ENCODE measurements at regions not wholly inside any gene's neighbourhood (a gene's known extent, or its start where the extent isn't known, plus 50 kb on each side); places are given as distances from the start of the nearest gene placed in this dataset.

DNA sequence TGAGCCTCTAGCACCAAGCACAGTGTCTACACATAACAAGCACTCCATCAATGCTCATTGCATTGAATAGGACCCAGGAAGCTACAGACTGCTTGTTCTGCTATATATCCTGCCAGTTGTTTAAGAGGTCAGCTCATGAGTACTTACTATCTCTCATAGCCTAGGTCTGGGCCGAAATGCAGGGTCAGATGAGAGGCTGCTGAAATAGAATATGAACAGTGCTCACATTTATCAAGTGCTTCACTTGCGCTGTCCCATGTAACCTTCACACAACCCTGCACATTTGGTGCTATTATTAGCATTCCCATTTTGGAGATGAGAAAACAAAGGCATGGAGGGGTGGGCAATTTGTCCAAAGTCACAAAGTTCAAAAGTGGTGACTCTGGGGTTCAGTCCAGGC lies 153.6 kb downstream of the FGF18 start:
- no peak overlapping the region for H3K4me3 ChIP-seq (ENCODE audit: low read depth, low read length, poor library complexity, severe bottlenecking)
- CTCF ChIA-PET (ENCODE audit: unreplicated experiment): no interaction called here
- H3K4me2 ChIP-seq (ENCODE audit: low read length): no peak overlapping the region
- TF ChIP-seq CTCF (conservative IDR thresholded peaks at IDR 0.05; ENCODE audit: low read length) (no peak), EZH2phosphoT487 (IDR thresholded peaks at IDR 0.05; ENCODE audit: borderline replicate concordance, low read depth, low read length) (no peak)
- no peaks in the 10 kb centered on the region for H4K20me1 ChIP-seq (ENCODE audit: insufficient read depth, low read length)
- BruUV-seq (replicated peaks): no TSS peak
- no peaks in the 10 kb centered on the region for H3K4me1 ChIP-seq (ENCODE audit: insufficient read depth, low read length, poor library complexity, severe bottlenecking)
- POLR2A ChIA-PET: no interaction called here
- H3K9me2 ChIP-seq (ENCODE audit: insufficient read depth, low read length): no peaks in the 10 kb centered on the region
- no peaks in the 10 kb centered on the region for H3K9me3 ChIP-seq (ENCODE audit: low read length)
- no peak overlapping the region for H3K27ac ChIP-seq (ENCODE audit: low read depth, low read length, poor library complexity, severe bottlenecking)
- DNase-seq (ENCODE audit: low spot score): no peak
- H2AFZ ChIP-seq (ENCODE audit: low read length): no peak overlapping the region
- intact Hi-C loops (cut with micrococcal nuclease; ENCODE audit: unreplicated experiment): no loop called here
- H3K36me3 ChIP-seq (ENCODE audit: insufficient read depth, low read length): no peaks in the 10 kb centered on the region
- no peaks in the 10 kb centered on the region for H3K79me2 ChIP-seq (ENCODE audit: insufficient read depth, low read depth, low read length)

DNA sequence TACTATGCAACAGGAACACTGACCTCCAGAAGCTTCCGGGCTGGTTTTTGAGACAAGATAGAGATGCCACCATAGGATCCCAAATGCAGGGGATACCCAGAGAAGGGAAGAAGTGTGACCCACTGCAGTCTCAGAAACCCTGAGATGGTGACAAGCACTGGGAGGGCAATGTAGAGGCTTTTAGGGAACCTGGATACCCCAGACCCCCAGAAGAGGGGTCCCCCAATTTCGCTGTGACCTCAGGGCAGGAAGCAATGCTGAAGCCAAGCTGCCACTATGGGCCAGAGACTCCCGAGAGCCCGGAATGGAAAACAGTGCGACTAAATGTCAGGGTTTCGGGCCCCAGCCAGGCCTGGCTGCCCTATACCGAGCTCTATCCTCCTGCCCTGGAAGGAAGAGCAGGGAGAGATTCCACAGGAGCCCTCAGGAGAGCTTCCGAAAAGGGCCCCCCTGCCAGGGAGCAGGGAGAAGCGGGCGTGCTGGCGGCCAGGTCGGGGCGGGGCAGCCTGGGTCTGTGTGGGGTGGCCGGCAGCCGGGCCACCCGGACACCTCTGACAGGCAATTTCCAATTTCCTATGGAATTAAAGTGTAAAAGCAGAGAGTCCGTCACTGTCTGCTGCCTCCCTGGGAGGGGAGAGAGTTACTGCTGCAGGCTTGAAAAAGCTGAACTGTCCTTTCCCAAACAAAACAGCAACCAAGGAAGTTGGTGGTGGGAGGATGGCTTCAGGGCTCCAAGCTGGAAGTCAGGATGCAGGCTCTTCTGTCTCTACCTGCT lies 154.2 kb downstream of the FGF18 start:
- CTCF ChIA-PET (ENCODE audit: unreplicated experiment): no interaction called here
- H2AFZ ChIP-seq (ENCODE audit: low read length): no peak overlapping the region
- POLR2A ChIA-PET: no interaction called here
- H3K4me3 ChIP-seq (ENCODE audit: low read depth, low read length, poor library complexity, severe bottlenecking): no peak overlapping the region
- no peak overlapping the region for H3K4me2 ChIP-seq (ENCODE audit: low read length)
- no peak for DNase-seq (ENCODE audit: low spot score)
- H3K36me3 ChIP-seq (ENCODE audit: insufficient read depth, low read length): no peaks in the 10 kb centered on the region
- no peaks in the 10 kb centered on the region for H3K79me2 ChIP-seq (ENCODE audit: insufficient read depth, low read depth, low read length)
- no peaks in the 10 kb centered on the region for H3K9me3 ChIP-seq (ENCODE audit: low read length)
- no peaks in the 10 kb centered on the region for H3K9me2 ChIP-seq (ENCODE audit: insufficient read depth, low read length)
- no peak overlapping the region for H3K27ac ChIP-seq (ENCODE audit: low read depth, low read length, poor library complexity, severe bottlenecking)
- no peak for TF ChIP-seq EZH2phosphoT487 (IDR thresholded peaks at IDR 0.05; ENCODE audit: borderline replicate concordance, low read depth, low read length)
- TF ChIP-seq CTCF (conservative IDR thresholded peaks at IDR 0.05; ENCODE audit: low read length): no peak
- H4K20me1 ChIP-seq (ENCODE audit: insufficient read depth, low read length): no peaks in the 10 kb centered on the region
- no TSS peak for BruUV-seq (replicated peaks)
- H3K4me1 ChIP-seq (ENCODE audit: insufficient read depth, low read length, poor library complexity, severe bottlenecking): no peaks in the 10 kb centered on the region
- intact Hi-C loops (cut with micrococcal nuclease; ENCODE audit: unreplicated experiment): no loop called here

DNA sequence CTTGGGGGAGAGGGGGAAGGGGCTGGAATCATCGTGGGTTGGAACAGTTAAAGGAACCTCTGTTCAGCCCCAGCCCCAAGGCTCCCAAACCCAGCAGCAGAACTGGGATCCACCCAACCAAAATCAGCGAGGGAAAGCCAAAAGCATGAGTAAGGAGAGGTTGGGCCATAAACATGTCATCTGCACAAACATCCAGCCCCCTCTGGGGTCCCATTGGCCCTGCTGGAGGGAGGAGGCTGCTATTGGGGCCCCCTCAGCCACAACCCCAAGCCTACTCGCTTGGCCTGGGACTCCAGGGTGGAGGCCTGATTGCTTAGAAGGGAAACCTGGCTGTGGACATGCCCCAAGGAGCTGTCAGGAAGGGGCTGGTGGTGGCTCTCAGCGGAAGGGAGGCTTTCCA lies 154.9 kb downstream of the FGF18 start:
- Histone ChIP-seq H3K9me3 (ENCODE audit: low read length) (no peaks in the 10 kb centered on the region), H3K9me2 (ENCODE audit: insufficient read depth, low read length) (no peaks in the 10 kb centered on the region), H4K20me1 (ENCODE audit: insufficient read depth, low read length) (no peaks in the 10 kb centered on the region), H3K36me3 (ENCODE audit: insufficient read depth, low read length) (no peaks in the 10 kb centered on the region), H3K4me1 (ENCODE audit: insufficient read depth, low read length, poor library complexity, severe bottlenecking) (no peaks in the 10 kb centered on the region), H3K4me3 (ENCODE audit: low read depth, low read length, poor library complexity, severe bottlenecking) (no peak overlapping the region), H3K79me2 (ENCODE audit: insufficient read depth, low read depth, low read length) (no peaks in the 10 kb centered on the region), H3K4me2 (ENCODE audit: low read length) (no peak overlapping the region), H3K27ac (ENCODE audit: low read depth, low read length, poor library complexity, severe bottlenecking) (no peak overlapping the region), H2AFZ (ENCODE audit: low read length) (no peak overlapping the region)
- ChIA-PET CTCF (ENCODE audit: unreplicated experiment) (no interaction called here), POLR2A (interaction anchor here (0.7 kb wide), 1 partner anchor 384 kb away, joined by 3 read pairs; no protein-coding TSS in a partner anchor)
- TF ChIP-seq CTCF (conservative IDR thresholded peaks at IDR 0.05; ENCODE audit: low read length) (no peak), EZH2phosphoT487 (IDR thresholded peaks at IDR 0.05; ENCODE audit: borderline replicate concordance, low read depth, low read length) (no peak)
- no peak for DNase-seq (ENCODE audit: low spot score)
- BruUV-seq (replicated peaks): no TSS peak
- intact Hi-C loops (cut with micrococcal nuclease; ENCODE audit: unreplicated experiment): no loop called here

Measured in OCI-LY7 (cell line).